HEK293T (cell line): ENCODE measurements at regions not wholly inside any gene's neighbourhood (a gene's known extent, or its start where the extent isn't known, plus 50 kb on each side); places are given as distances from the start of the nearest gene placed in this dataset.

ENCODE experiments used
- BHLHE40 ChIP-seq: fragments of 450-650 bp; IDR thresholded peaks from 2 replicates; pipeline ENCODE4 v1.6.1; 2016; ENCODE audit warnings: mild to moderate bottlenecking, moderate library complexity, borderline replicate concordance
- ELF4 ChIP-seq: fragments of 450-650 bp; IDR thresholded peaks from 2 replicates; pipeline ENCODE4 v1.6.1; 2017; ENCODE audit warnings: antibody characterized with exemption
- FOXA1 ChIP-seq: fragments of 450-650 bp; IDR thresholded peaks from 2 replicates; pipeline ENCODE4 v1.6.1; 2016; ENCODE audit warnings: mild to moderate bottlenecking
- FOXK2 ChIP-seq: fragments of 450-650 bp; IDR thresholded peaks from 2 replicates; pipeline ENCODE4 v1.6.1; 2016; ENCODE audit warnings: mild to moderate bottlenecking
- FOXM1 ChIP-seq: fragments of 450-650 bp; IDR thresholded peaks from 2 replicates; pipeline ENCODE4 v1.6.1; 2017; ENCODE audit warnings: mild to moderate bottlenecking, borderline replicate concordance
- HDGF ChIP-seq: fragments of 450-650 bp; IDR thresholded peaks from 2 replicates; pipeline ENCODE4 v1.6.1; 2017; ENCODE audit warnings: antibody characterized with exemption, borderline replicate concordance
- L3MBTL2 ChIP-seq: fragments of 450-650 bp; conservative IDR thresholded peaks from 2 replicates; pipeline ENCODE4 v1.6.1; 2016; ENCODE audit warnings: mild to moderate bottlenecking
- LEF1 ChIP-seq: fragments of 450-650 bp; IDR thresholded peaks from 2 replicates; pipeline ENCODE4 v1.6.1; 2017; ENCODE audit warnings: mild to moderate bottlenecking, borderline replicate concordance
- NFRKB ChIP-seq: fragments of 450-650 bp; IDR thresholded peaks from 2 replicates; pipeline ENCODE4 v1.6.1; 2016; ENCODE audit warnings: mild to moderate bottlenecking, moderate library complexity
- PKNOX1 ChIP-seq: fragments of 450-650 bp; IDR thresholded peaks from 2 replicates; pipeline ENCODE4 v1.6.1; 2016
- SP1 ChIP-seq: fragments of 450-650 bp; IDR thresholded peaks from 2 replicates; pipeline ENCODE4 v1.6.1; 2017
- SUZ12 ChIP-seq: fragments of 450-650 bp; IDR thresholded peaks from 2 replicates; pipeline ENCODE4 v1.6.1; 2016; ENCODE audit warnings: mild to moderate bottlenecking
- TARDBP ChIP-seq: fragments of 450-650 bp; IDR thresholded peaks from 2 replicates; pipeline ENCODE4 v1.6.1; 2016
- ZNF384 ChIP-seq: fragments of 450-650 bp; IDR thresholded peaks from 2 replicates; pipeline ENCODE4 v1.6.1; 2016

GRCh38 chr2:77604953-77605929 lies 83.1 kb upstream of the LRRTM4 start:
- TF ChIP-seq TARDBP, result no peak
- TF ChIP-seq NFRKB, result no peak
- TF ChIP-seq ELF4, result no peak
- TF ChIP-seq SP1, result no peak
- TF ChIP-seq SUZ12, result no peak
- no peak for TF ChIP-seq HDGF
- TF ChIP-seq BHLHE40, result no peak
- no peak for TF ChIP-seq ZNF384
- TF ChIP-seq FOXA1, result no peak
- no peak for TF ChIP-seq PKNOX1
- TF ChIP-seq FOXM1, result no peak
- no peak for TF ChIP-seq L3MBTL2
- no peak for TF ChIP-seq LEF1
- TF ChIP-seq FOXK2, result no peak
